BLaER1 (cell line): ENCODE measurements at regions not wholly inside any gene's neighbourhood (a gene's known extent, or its start where the extent isn't known, plus 50 kb on each side); places are given as distances from the start of the nearest gene placed in this dataset.

Experiments
- H3K27ac ChIP-seq: shearing (Covaris generic); formaldehyde crosslinking; 2 replicates; pipeline ENCODE4 v1.8.1; 2022
- H3K27me3 ChIP-seq: shearing (Covaris generic); formaldehyde crosslinking; 2 replicates; pipeline ENCODE4 v1.8.1; 2022
- H3K36me3 ChIP-seq: shearing (Covaris generic); formaldehyde crosslinking; 2 replicates; pipeline ENCODE4 v1.8.1; 2022
- H3K4me1 ChIP-seq: shearing (Covaris generic); formaldehyde crosslinking; 2 replicates; pipeline ENCODE4 v1.8.1; 2022
- H3K4me2 ChIP-seq: shearing (Covaris generic); formaldehyde crosslinking; 2 replicates; pipeline ENCODE4 v1.8.1; 2022
- H3K4me3 ChIP-seq: shearing (Covaris generic); formaldehyde crosslinking; 2 replicates; pipeline ENCODE4 v1.8.1; 2022
- H3K9ac ChIP-seq: shearing (Covaris generic); formaldehyde crosslinking; 2 replicates; pipeline ENCODE4 v1.8.1; 2022
- H3K9me3 ChIP-seq: shearing (Covaris generic); formaldehyde crosslinking; 2 replicates; pipeline ENCODE4 v1.8.1; 2022
- H4K20me1 ChIP-seq: shearing (Covaris generic); formaldehyde crosslinking; 2 replicates; pipeline ENCODE4 v1.8.1; 2022
- Cebpa-rat ChIP-seq: shearing (Covaris generic); IDR thresholded peaks from 2 replicates; pipeline ENCODE4 v1.8.1; 2022

- Histone ChIP-seq H3K4me3 (no peak overlapping the region), H3K4me1 (peaks cover 5% of the 10 kb centered on the region; the same call in 1 of the 2 replicates), H3K36me3 (no peaks in the 10 kb centered on the region), H4K20me1 (no peaks in the 10 kb centered on the region), H3K9me3 (peaks cover 13% of the 10 kb centered on the region), H3K9ac (no peak overlapping the region), H3K27ac (no peak overlapping the region), H3K4me2 (no peak overlapping the region), H3K27me3 (no peaks in the 10 kb centered on the region)
- TF ChIP-seq Cebpa-rat: no peak
These were observed 389.5 kb downstream of the HTR1A start for GRCh38 chr5:63572740-63573139.

- no peaks in the 10 kb centered on the region for H3K27me3 ChIP-seq
- H4K20me1 ChIP-seq: no peaks in the 10 kb centered on the region
- TF ChIP-seq Cebpa-rat: no peak
- H3K36me3 ChIP-seq: no peaks in the 10 kb centered on the region
- peaks cover 5% of the 10 kb centered on the region; the same call in 1 of the 2 replicates for H3K4me1 ChIP-seq
- H3K27ac ChIP-seq: no peak overlapping the region
- peaks cover 13% of the 10 kb centered on the region for H3K9me3 ChIP-seq
- no peak overlapping the region for H3K4me2 ChIP-seq
- no peak overlapping the region for H3K4me3 ChIP-seq
- no peak overlapping the region for H3K9ac ChIP-seq
These were observed 391.5 kb downstream of the HTR1A start for GRCh38 chr5:63570752-63571151.

GRCh38 chr5:63564789-63565188 is 397.5 kb downstream of the HTR1A start:
- Histone ChIP-seq H3K27me3 (no peaks in the 10 kb centered on the region), H3K9me3 (peaks cover 29% of the 10 kb centered on the region), H3K9ac (no peak overlapping the region), H3K27ac (no peak overlapping the region), H3K4me3 (no peak overlapping the region), H3K36me3 (no peaks in the 10 kb centered on the region), H3K4me2 (no peak overlapping the region), H4K20me1 (no peaks in the 10 kb centered on the region), H3K4me1 (no peaks in the 10 kb centered on the region)
- TF ChIP-seq Cebpa-rat: no peak

GRCh38 chr5:63563008-63563917 is 399.0 kb downstream of the HTR1A start:
- H3K4me2 ChIP-seq: no peak overlapping the region
- no peaks in the 10 kb centered on the region for H4K20me1 ChIP-seq
- TF ChIP-seq Cebpa-rat: no peak
- peaks cover 28% of the 10 kb centered on the region for H3K9me3 ChIP-seq
- H3K36me3 ChIP-seq: no peaks in the 10 kb centered on the region
- H3K27ac ChIP-seq: no peak overlapping the region
- no peak overlapping the region for H3K9ac ChIP-seq
- no peaks in the 10 kb centered on the region for H3K27me3 ChIP-seq
- H3K4me1 ChIP-seq: no peaks in the 10 kb centered on the region
- no peak overlapping the region for H3K4me3 ChIP-seq

DNA sequence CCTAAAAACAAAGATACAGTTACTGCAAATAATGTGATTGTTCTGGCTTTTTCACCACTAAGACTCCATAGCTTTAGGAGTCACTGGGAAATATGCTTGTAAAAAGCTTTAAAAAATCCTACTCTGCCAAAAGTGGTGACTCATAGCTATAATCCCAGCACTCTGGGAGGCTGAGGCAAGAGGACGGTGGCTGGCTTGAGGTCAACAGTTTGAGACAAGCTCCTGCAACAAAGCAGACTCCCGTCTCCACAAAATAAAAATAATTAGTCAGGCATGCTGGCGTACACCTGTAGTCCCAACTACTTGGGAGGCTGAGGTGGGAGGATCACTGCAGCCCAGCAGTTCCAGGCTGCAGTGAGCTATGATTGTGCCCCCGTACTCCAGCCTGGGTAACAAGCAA is 406.4 kb downstream of the HTR1A start:
- peaks cover 4% of the 10 kb centered on the region; the same call in 1 of the 2 replicates for H3K4me1 ChIP-seq
- no peak for TF ChIP-seq Cebpa-rat
- H3K4me3 ChIP-seq: no peak overlapping the region
- H4K20me1 ChIP-seq: no peaks in the 10 kb centered on the region
- H3K27ac ChIP-seq: no peak overlapping the region
- no peak overlapping the region for H3K9ac ChIP-seq
- no peak overlapping the region for H3K4me2 ChIP-seq
- no peaks in the 10 kb centered on the region for H3K9me3 ChIP-seq
- H3K36me3 ChIP-seq: no peaks in the 10 kb centered on the region
- H3K27me3 ChIP-seq: no peaks in the 10 kb centered on the region

DNA sequence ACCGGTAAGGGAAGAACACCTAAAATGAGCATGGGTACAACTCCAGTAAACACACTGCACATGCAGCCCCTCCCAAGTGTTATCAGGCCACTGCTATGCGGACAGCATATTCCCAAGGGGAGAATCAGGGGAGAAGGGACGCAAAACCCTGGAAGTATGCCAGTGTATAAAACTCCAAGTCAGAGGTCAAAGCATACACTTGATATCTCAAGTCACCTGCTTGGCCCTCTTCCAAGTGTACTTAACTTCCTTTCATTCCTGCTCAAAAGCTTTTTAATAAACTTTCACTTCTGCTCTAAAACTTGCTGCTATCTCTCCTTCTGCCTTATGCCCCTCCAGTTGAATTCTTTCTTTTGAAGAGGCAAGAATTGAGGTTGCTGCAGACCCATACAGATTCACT is 408.1 kb downstream of the HTR1A start:
- Histone ChIP-seq H3K4me2 (no peak overlapping the region), H3K36me3 (no peaks in the 10 kb centered on the region), H3K27ac (no peak overlapping the region), H4K20me1 (no peaks in the 10 kb centered on the region), H3K4me1 (peaks cover 4% of the 10 kb centered on the region; the same call in 1 of the 2 replicates), H3K9me3 (no peaks in the 10 kb centered on the region), H3K9ac (no peak overlapping the region), H3K27me3 (no peaks in the 10 kb centered on the region), H3K4me3 (no peak overlapping the region)
- TF ChIP-seq Cebpa-rat: no peak

DNA sequence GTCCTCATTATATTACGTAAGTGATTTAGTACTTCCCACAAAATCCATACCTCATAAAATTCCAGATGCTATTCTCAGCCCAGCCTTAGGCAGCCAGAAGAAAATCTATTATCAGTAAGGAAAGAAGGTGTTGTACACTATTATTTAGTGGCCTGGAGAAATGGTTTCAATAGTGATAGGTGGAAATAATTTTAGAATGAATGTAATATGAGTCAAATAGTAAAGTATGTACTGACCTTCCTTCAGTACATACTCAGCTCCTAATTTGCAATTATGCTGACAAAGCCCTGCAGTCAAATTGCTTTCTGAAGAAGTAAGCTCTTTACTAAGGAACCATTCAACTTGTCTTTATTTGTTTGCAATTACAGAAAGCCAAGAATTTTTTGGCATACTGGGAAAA is 409.2 kb downstream of the HTR1A start:
- no peaks in the 10 kb centered on the region for H4K20me1 ChIP-seq
- H3K36me3 ChIP-seq: no peaks in the 10 kb centered on the region
- TF ChIP-seq Cebpa-rat: no peak
- H3K9me3 ChIP-seq: no peaks in the 10 kb centered on the region
- no peaks in the 10 kb centered on the region for H3K27me3 ChIP-seq
- no peak overlapping the region for H3K4me3 ChIP-seq
- H3K4me1 ChIP-seq: peaks cover 4% of the 10 kb centered on the region; the same call in 1 of the 2 replicates
- H3K27ac ChIP-seq: no peak overlapping the region
- H3K9ac ChIP-seq: no peak overlapping the region
- no peak overlapping the region for H3K4me2 ChIP-seq

- Histone ChIP-seq H3K36me3 (no peaks in the 10 kb centered on the region), H3K27me3 (no peaks in the 10 kb centered on the region), H3K4me3 (no peak overlapping the region), H3K9ac (no peak overlapping the region), H3K9me3 (no peaks in the 10 kb centered on the region), H3K4me2 (no peak overlapping the region), H3K27ac (no peak overlapping the region), H4K20me1 (no peaks in the 10 kb centered on the region), H3K4me1 (no peaks in the 10 kb centered on the region)
- TF ChIP-seq Cebpa-rat: no peak
These were observed 426.2 kb downstream of the HTR1A start for GRCh38 chr5:63535840-63536602.

DNA sequence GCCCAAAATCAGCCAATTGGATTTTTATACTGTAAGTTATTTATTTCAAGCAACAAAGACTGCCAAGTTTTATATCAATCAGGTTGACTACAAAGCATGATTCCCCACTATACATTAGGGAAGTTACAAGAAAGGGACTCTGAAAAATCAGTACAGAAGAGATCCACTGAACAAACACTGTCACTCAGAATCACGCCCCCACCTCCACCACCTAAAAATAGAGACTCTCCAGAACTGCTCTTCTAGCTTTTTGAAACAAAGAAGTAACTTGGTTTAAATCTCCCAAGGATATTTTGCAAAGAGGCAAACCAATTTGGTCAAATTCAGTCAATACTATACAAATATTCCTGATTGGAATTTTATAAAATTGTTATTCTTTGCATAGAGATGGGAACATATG is 438.0 kb downstream of the HTR1A start:
- H3K27me3 ChIP-seq: no peaks in the 10 kb centered on the region
- H3K9me3 ChIP-seq: no peaks in the 10 kb centered on the region
- no peaks in the 10 kb centered on the region for H3K4me1 ChIP-seq
- H3K4me3 ChIP-seq: no peak overlapping the region
- no peak overlapping the region for H3K27ac ChIP-seq
- H3K36me3 ChIP-seq: no peaks in the 10 kb centered on the region
- no peak for TF ChIP-seq Cebpa-rat
- H3K9ac ChIP-seq: no peak overlapping the region
- no peak overlapping the region for H3K4me2 ChIP-seq
- no peaks in the 10 kb centered on the region for H4K20me1 ChIP-seq

DNA sequence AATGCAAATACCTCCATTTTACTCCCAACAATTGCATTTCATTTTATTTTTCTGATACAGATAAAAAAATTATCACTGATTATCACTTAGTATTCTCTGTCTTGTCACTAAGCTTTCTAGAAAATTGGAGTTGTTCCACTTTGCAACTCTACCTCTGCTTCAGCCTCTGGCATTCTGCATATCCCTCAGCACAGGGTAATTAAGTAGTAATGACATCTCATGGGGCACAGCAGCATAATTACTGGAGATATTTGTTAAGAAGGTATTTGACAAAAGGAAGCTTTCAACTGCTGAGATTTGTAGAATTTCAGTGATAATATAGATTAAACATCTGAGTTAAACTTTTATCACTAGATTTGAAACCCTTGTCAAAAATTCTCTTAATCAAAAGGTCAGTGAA is 446.2 kb downstream of the HTR1A start:
- no peak overlapping the region for H3K4me2 ChIP-seq
- H4K20me1 ChIP-seq: no peaks in the 10 kb centered on the region
- H3K9me3 ChIP-seq: no peaks in the 10 kb centered on the region
- no peak for TF ChIP-seq Cebpa-rat
- H3K36me3 ChIP-seq: no peaks in the 10 kb centered on the region
- no peaks in the 10 kb centered on the region for H3K27me3 ChIP-seq
- H3K27ac ChIP-seq: no peak overlapping the region
- H3K4me1 ChIP-seq: no peaks in the 10 kb centered on the region
- H3K9ac ChIP-seq: no peak overlapping the region
- H3K4me3 ChIP-seq: no peak overlapping the region
